Fibroblast of skin of left quadriceps (primary cell): ENCODE measurements at regions not wholly inside any gene's neighbourhood (a gene's known extent, or its start where the extent isn't known, plus 50 kb on each side); places are given as distances from the start of the nearest gene placed in this dataset.
"Not testable (repeated sequence)": the region's sequence is repeated elsewhere in the genome, so short reads cannot be mapped to it uniquely, and the experiment has no call there.

Experiments
- DNase-seq, 2 experiments: peaks; one replicate each; pipeline ENCODE4 v3.0.0-alpha.2; 2013; ENCODE audit warnings: low read depth in 2 of 2

GRCh38 chr4:134145369-134145768 is 56.2 kb downstream of the PABPC4L start:
- DNase-seq: no peak

- DNase-seq: no peak
These were observed 57.3 kb downstream of the PABPC4L start for GRCh38 chr4:134144337-134144736.

- no peak for DNase-seq
These were observed 59.9 kb downstream of the PABPC4L start for GRCh38 chr4:134141728-134142127.

- no peak for DNase-seq
These were observed 62.4 kb downstream of the PABPC4L start for GRCh38 chr4:134139188-134139587.

GRCh38 chr4:134132086-134132783 is 69.4 kb downstream of the PABPC4L start:
- DNase-seq: no peak

GRCh38 chr4:134126955-134127354 is 74.6 kb downstream of the PABPC4L start:
- DNase-seq: no peak

- no peak for DNase-seq
These were observed 75.5 kb downstream of the PABPC4L start for GRCh38 chr4:134126000-134126560.

GRCh38 chr4:134122903-134123302 is 78.7 kb downstream of the PABPC4L start:
- DNase-seq: no peak

GRCh38 chr4:134117392-134118183 is 84.0 kb downstream of the PABPC4L start:
- no peak for DNase-seq

GRCh38 chr4:134089885-134090284 is 111.7 kb downstream of the PABPC4L start:
- no peak for DNase-seq

- DNase-seq: no peak
These were observed 116.1 kb downstream of the PABPC4L start for GRCh38 chr4:134085496-134085895.

GRCh38 chr4:134079085-134079484 is 122.5 kb downstream of the PABPC4L start:
- DNase-seq: not testable (repeated sequence)

- DNase-seq: no peak
These were observed 123.2 kb downstream of the PABPC4L start for GRCh38 chr4:134078230-134078914.

- DNase-seq: no peak
These were observed 127.9 kb downstream of the PABPC4L start for GRCh38 chr4:134073711-134074110.

- DNase-seq: no peak
These were observed 129.5 kb downstream of the PABPC4L start for GRCh38 chr4:134072137-134072536.

GRCh38 chr4:134070174-134070573 is 131.4 kb downstream of the PABPC4L start:
- no peak for DNase-seq

GRCh38 chr4:134057356-134057755 is 144.2 kb downstream of the PABPC4L start:
- DNase-seq: no peak

GRCh38 chr4:134046221-134046620 is 155.4 kb downstream of the PABPC4L start:
- not testable (repeated sequence) for DNase-seq

GRCh38 chr4:134045411-134045810 is 156.2 kb downstream of the PABPC4L start:
- DNase-seq: no peak

- no peak for DNase-seq
These were observed 158.3 kb downstream of the PABPC4L start for GRCh38 chr4:134043266-134043665.

GRCh38 chr4:134028421-134028820 is 173.2 kb downstream of the PABPC4L start:
- DNase-seq: no peak

GRCh38 chr4:134027931-134028330 is 173.7 kb downstream of the PABPC4L start:
- peak; percentile 53 to 56 for DNase-seq
